Keratinocyte (primary cell): ENCODE measurements at regions not wholly inside any gene's neighbourhood (a gene's known extent, or its start where the extent isn't known, plus 50 kb on each side); places are given as distances from the start of the nearest gene placed in this dataset.

Source experiments
- DNase-seq: peaks from one replicate; pipeline ENCODE4 v3.0.0-alpha.2; 2011; ENCODE audit warnings: low read depth, missing footprints, low spot score
- FAIRE-seq: peaks from 2 replicates; lab custom pipeline; 2011; peaks lifted over from hg19 to GRCh38; lab: Jason Lieb, UNC
- H2AFZ ChIP-seq: 2 replicates; pipeline ENCODE4 v1.6.0; 2012; ENCODE audit warnings: low read length, control low read depth, inconsistent platforms; ENCODE audit not compliant: control insufficient read depth
- H3K27ac ChIP-seq: 2 replicates; pipeline ENCODE4 v1.5.1; 2011; ENCODE audit warnings: low read length; ENCODE audit not compliant: control insufficient read depth, insufficient read depth
- H3K27me3 ChIP-seq: 3 replicates; pipeline ENCODE4 v1.6.0; 2011; ENCODE audit warnings: low read length; ENCODE audit not compliant: control insufficient read depth, insufficient read depth; ENCODE audit errors: extremely low read depth
- H3K36me3 ChIP-seq, 2 experiments: 2 replicates in 1 of 2; 3 replicates in 1 of 2; pipeline ENCODE4 v1.5.1; 2011; ENCODE audit warnings: low read length in 2 of 2, mild to moderate bottlenecking in 1 of 2; ENCODE audit not compliant: control insufficient read depth in 2 of 2, insufficient read depth in 2 of 2; ENCODE audit errors: extremely low read depth in 1 of 2
- H3K4me1 ChIP-seq: 3 replicates; pipeline ENCODE4 v1.5.1; 2011; ENCODE audit warnings: low read length; ENCODE audit not compliant: control insufficient read depth, insufficient read depth; ENCODE audit errors: extremely low read depth
- H3K4me2 ChIP-seq: 3 replicates; pipeline ENCODE4 v1.6.0; 2011; ENCODE audit warnings: low read depth, low read length; ENCODE audit not compliant: control insufficient read depth, insufficient read depth; ENCODE audit errors: extremely low read depth
- H3K4me3 ChIP-seq, 3 experiments: fragments of 200-600 bp in 1 of 3; sonication (generic) in 1 of 3; 2 replicates in 2 of 3; 3 replicates in 1 of 3; pipeline ENCODE4 v1.5.1; 2011 to 2016; ENCODE audit warnings: low read length in 3 of 3, mild to moderate bottlenecking in 3 of 3, control low read depth in 2 of 3, inconsistent platforms in 1 of 3, low read depth in 1 of 3, mixed read lengths in 1 of 3, mixed run types in 1 of 3, moderate library complexity in 1 of 3; ENCODE audit not compliant: control insufficient read depth in 2 of 3, insufficient read depth in 2 of 3; ENCODE audit errors: extremely low read depth in 1 of 3
- H3K79me2 ChIP-seq: 2 replicates; pipeline ENCODE4 v1.6.0; 2012; ENCODE audit warnings: low read length; ENCODE audit not compliant: control insufficient read depth, insufficient read depth
- H3K9ac ChIP-seq: 3 replicates; pipeline ENCODE4 v1.6.0; 2011; ENCODE audit warnings: low read length; ENCODE audit not compliant: control insufficient read depth, insufficient read depth; ENCODE audit errors: extremely low read depth
- H3K9me1 ChIP-seq: 3 replicates; pipeline ENCODE4 v1.6.0; 2011; ENCODE audit warnings: low read length; ENCODE audit not compliant: control insufficient read depth, insufficient read depth; ENCODE audit errors: extremely low read depth
- H3K9me3 ChIP-seq: 2 replicates; pipeline ENCODE4 v1.5.1; 2012; ENCODE audit warnings: low read depth, low read length; ENCODE audit not compliant: control insufficient read depth
- H4K20me1 ChIP-seq: 3 replicates; pipeline ENCODE4 v1.6.0; 2011; ENCODE audit warnings: low read length; ENCODE audit not compliant: control insufficient read depth, insufficient read depth; ENCODE audit errors: extremely low read depth
- CTCF ChIP-seq, 3 experiments: IDR thresholded peaks in 1 of 3; conservative IDR thresholded peaks in 1 of 3; optimal IDR thresholded peaks in 1 of 3; 2 replicates in 2 of 3; 3 replicates in 1 of 3; pipeline versions ENCODE3 to v1.5.1; 2011; ENCODE audit warnings: low read length in 3 of 3, mild to moderate bottlenecking in 3 of 3, moderate library complexity in 2 of 3, control low read depth in 1 of 3, inconsistent platforms in 1 of 3; ENCODE audit not compliant: insufficient read depth in 2 of 3; ENCODE audit errors: extremely low read depth in 1 of 3
- EZH2 ChIP-seq: IDR thresholded peaks from one replicate; pipeline ENCODE4 v1.6.1; 2012; ENCODE audit warnings: inconsistent platforms, mild to moderate bottlenecking, low read length, moderate library complexity
- dilution Hi-C: fragments of 300-500 bp; cut with MboI; formaldehyde crosslinking; loops from one replicate; pipeline ENCODE4 v1.7.0; 2020; ENCODE audit warnings: low sequenced_read_pairs; ENCODE audit not compliant: extremely low pct_ligation_motif_present

- TF ChIP-seq CTCF (optimal IDR thresholded peaks at IDR 0.05 in 1 of 3, IDR thresholded peaks at IDR 0.05 in 1 of 3, conservative IDR thresholded peaks at IDR 0.05 in 1 of 3; ENCODE audit: extremely low read depth in 1 of 3, insufficient read depth in 2 of 3, low read length in 3 of 3) (no peak), EZH2 (no peak)
- H3K4me2 ChIP-seq = no peak overlapping the region
- dilution Hi-C loops = no loop called here
- H3K9me1 ChIP-seq = no peaks in the 10 kb centered on the region
- no peak overlapping the region for H3K9ac ChIP-seq
- FAIRE-seq (no peak), DNase-seq (no peak)
- no peaks in the 10 kb centered on the region for H3K4me1 ChIP-seq
- no peak overlapping the region for H3K27ac ChIP-seq
- H3K9me3 ChIP-seq = no peaks in the 10 kb centered on the region
- no peaks in the 10 kb centered on the region for H3K36me3 ChIP-seq
- H4K20me1 ChIP-seq = no peaks in the 10 kb centered on the region
- H2AFZ ChIP-seq = no peak overlapping the region
- H3K79me2 ChIP-seq = no peaks in the 10 kb centered on the region
- no peak overlapping the region for H3K4me3 ChIP-seq
- no peaks in the 10 kb centered on the region for H3K27me3 ChIP-seq
Observed at GRCh38 chr6:55674672-55675071, 95.7 kb upstream of the HMGCLL1 start.

- H3K9ac ChIP-seq = no peak overlapping the region
- no peaks in the 10 kb centered on the region for H3K9me1 ChIP-seq
- no peaks in the 10 kb centered on the region for H3K79me2 ChIP-seq
- H3K4me3 ChIP-seq = no peak overlapping the region
- H3K4me1 ChIP-seq = no peaks in the 10 kb centered on the region
- H3K36me3 ChIP-seq = no peaks in the 10 kb centered on the region
- H2AFZ ChIP-seq = no peak overlapping the region
- FAIRE-seq (no peak), DNase-seq (no peak)
- H3K27ac ChIP-seq = no peak overlapping the region
- dilution Hi-C loops = no loop called here
- H3K4me2 ChIP-seq = no peak overlapping the region
- no peaks in the 10 kb centered on the region for H3K9me3 ChIP-seq
- no peaks in the 10 kb centered on the region for H4K20me1 ChIP-seq
- TF ChIP-seq EZH2 (no peak), CTCF (optimal IDR thresholded peaks at IDR 0.05 in 1 of 3, IDR thresholded peaks at IDR 0.05 in 1 of 3, conservative IDR thresholded peaks at IDR 0.05 in 1 of 3; ENCODE audit: extremely low read depth in 1 of 3, insufficient read depth in 2 of 3, low read length in 3 of 3) (no peak)
- no peaks in the 10 kb centered on the region for H3K27me3 ChIP-seq
Observed at GRCh38 chr6:55670850-55671413, 91.9 kb upstream of the HMGCLL1 start.
